ENCODE measurements at regions not wholly inside any gene's neighbourhood (a gene's known extent, or its start where the extent isn't known, plus 50 kb on each side); places are given as distances from the start of the nearest gene placed in this dataset.

- TF ChIP-seq CTCF (conservative IDR thresholded peaks at IDR 0.05; ENCODE audit: low read length) (no peak), EZH2phosphoT487 (IDR thresholded peaks at IDR 0.05; ENCODE audit: borderline replicate concordance) (no peak)
Measured at GRCh38 chr1:209106237-209106741, 477.2 kb upstream of the CAMK1G start.

Measured in Loucy (cell line).